HL-60 (cell line): ENCODE measurements at regions not wholly inside any gene's neighbourhood (a gene's known extent, or its start where the extent isn't known, plus 50 kb on each side); places are given as distances from the start of the nearest gene placed in this dataset.

Experiments
- CTCF ChIP-seq: IDR thresholded peaks from one replicate; pipeline ENCODE4 v1.5.1; 2011; ENCODE audit warnings: low read length, control low read depth, inconsistent platforms; ENCODE audit not compliant: insufficient read depth
- POLR2AphosphoS5 ChIP-seq: IDR thresholded peaks from 2 replicates; pipeline ENCODE4 v1.6.1; 2012; ENCODE audit warnings: low read depth
- REST ChIP-seq: IDR thresholded peaks from 2 replicates; pipeline ENCODE4 v1.6.1; 2012; ENCODE audit warnings: low read depth; ENCODE audit not compliant: insufficient replicate concordance

GRCh38 chr2:81303321-81303720, 998.8 kb upstream of the LRRTM1 start:
- TF ChIP-seq POLR2AphosphoS5 (no peak), CTCF (no peak), REST (no peak)
